HTR-8/SVneo (cell line): ENCODE measurements at regions not wholly inside any gene's neighbourhood (a gene's known extent, or its start where the extent isn't known, plus 50 kb on each side); places are given as distances from the start of the nearest gene placed in this dataset.

ENCODE experiments used
- DNase-seq: peaks from one replicate; pipeline ENCODE4 v3.0.0; 2011; ENCODE audit warnings: low spot score, mixed read lengths; ENCODE audit not compliant: insufficient read length
- FAIRE-seq: peaks from 2 replicates; lab custom pipeline; 2011; peaks lifted over from hg19 to GRCh38; lab: Jason Lieb, UNC

DNA sequence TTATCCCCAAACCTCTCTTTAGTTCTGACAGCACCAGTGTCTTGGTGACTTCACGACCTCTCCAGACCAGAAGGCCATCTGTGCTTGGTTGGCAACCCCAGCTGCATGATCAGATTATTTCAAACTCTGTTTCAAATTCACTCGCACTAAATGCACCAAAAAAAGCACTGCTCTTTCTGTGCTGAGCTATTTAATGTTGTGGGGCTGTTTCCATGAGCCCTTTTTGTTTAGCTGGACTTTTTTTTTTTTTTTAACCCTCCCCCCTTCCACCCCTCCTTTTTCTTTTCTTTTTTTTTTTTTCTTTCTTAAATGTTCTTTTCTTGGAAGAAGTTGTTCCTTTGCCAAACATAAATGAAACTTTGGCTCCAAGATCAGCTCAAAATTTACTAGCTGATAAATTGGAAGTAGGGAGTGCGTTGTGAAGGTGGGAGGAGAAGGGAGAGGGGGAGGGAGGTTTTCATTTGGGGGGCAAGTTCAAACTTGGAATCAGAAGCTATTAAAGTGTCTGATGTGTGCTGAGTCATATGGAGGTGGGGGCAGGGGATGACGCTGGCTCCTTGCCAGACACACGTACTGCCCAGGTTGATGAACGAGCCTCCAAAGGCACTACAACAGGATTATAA is 543.0 kb upstream of the TNP1 start:
- no peak for DNase-seq
- no peak for FAIRE-seq

- no peak for FAIRE-seq
- DNase-seq = no peak
Observed at GRCh38 chr2:217402144-217402543, 542.3 kb upstream of the TNP1 start.

- FAIRE-seq (no peak), DNase-seq (peak; percentile 20)
Observed at GRCh38 chr2:217399291-217399690, 539.4 kb upstream of the TNP1 start.

GRCh38 chr2:217398860-217399259 is 539.0 kb upstream of the TNP1 start:
- DNase-seq (no peak), FAIRE-seq (no peak)

- DNase-seq (no peak), FAIRE-seq (no peak)
Observed at GRCh38 chr2:217398101-217398500, 538.2 kb upstream of the TNP1 start.

DNA sequence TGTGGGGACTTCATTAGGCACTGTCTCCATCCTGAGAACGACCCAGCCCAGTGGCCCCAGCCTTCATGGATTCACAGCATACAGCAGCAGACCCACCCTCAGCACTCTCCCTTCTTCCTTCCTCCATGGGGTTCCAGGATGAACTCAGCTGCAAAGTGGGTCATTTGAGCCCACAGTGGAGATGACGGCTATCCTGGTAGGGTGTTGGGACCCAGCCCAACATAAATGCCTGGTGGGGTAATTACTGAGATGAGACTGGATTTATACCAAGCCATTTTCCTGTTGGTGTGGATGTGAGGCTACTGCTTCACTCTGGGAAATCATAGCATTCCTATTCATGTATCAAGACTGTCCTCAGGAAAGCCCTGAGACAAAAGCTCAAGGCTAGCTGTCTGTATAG is 536.7 kb upstream of the TNP1 start:
- FAIRE-seq (no peak), DNase-seq (no peak)

DNA sequence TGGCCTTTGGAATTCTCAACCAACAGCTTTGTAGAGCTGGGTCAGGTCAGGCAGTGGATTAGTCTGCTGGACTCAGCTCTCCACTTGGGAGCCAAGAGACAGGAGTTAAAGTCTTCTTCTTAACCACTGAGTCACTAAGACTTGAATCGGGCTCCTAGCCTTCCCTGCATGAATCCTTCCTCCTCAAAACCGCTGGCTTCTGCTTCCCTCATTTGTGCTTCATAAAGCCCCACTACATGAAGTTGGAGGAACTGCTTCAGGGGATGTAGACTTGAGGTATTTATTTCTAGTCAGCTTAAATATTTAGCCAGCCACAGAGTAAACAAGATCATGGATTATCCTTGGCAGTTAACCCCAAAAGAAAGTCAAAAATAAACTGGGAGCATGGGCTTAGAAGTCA is 536.3 kb upstream of the TNP1 start:
- FAIRE-seq (no peak), DNase-seq (no peak)

GRCh38 chr2:217394510-217395351 is 534.9 kb upstream of the TNP1 start:
- no peak for FAIRE-seq

GRCh38 chr2:217393585-217394032 is 533.7 kb upstream of the TNP1 start:
- FAIRE-seq (no peak), DNase-seq (peak; percentile 21)

More at GRCh38 chr2:217394510-217395351, 534.9 kb upstream of the TNP1 start:
- DNase-seq = no peak

GRCh38 chr2:217392930-217393584 is 533.2 kb upstream of the TNP1 start:
- no peak for DNase-seq

DNA sequence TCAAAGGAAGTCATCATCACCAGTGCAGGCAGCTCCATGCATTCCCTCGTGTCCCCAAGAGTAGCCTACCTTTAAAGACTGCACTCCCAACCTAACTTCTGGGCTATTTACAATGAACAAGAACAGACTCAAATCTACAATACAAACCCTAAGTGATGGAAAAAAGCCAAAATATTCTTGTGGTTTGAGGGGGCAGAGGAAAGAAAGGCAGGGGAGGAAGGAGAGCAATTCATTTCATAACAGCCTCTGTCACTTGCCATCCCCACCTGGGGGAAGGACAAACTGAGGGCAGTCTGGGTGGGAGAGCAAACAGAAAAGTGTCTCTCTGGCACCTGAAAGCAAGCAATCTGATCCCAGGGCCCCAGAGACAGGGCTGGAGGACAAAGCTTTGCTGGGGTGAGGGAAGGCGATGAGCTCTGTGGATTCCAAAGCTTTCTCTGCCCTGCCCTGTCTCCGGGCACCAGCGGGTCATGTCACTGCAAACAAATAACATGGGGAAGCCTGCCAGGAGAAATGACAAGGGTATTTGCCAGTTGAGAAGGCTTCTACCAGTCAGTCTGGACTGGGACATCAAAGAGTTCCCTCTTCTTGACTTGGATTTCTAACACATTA is 528.0 kb upstream of the TNP1 start:
- DNase-seq = no peak
- FAIRE-seq = peak; percentile 74

More at GRCh38 chr2:217392930-217393584, 533.2 kb upstream of the TNP1 start:
- no peak for FAIRE-seq

- no peak for FAIRE-seq
Observed at GRCh38 chr2:217386041-217386440, 526.2 kb upstream of the TNP1 start.

DNA sequence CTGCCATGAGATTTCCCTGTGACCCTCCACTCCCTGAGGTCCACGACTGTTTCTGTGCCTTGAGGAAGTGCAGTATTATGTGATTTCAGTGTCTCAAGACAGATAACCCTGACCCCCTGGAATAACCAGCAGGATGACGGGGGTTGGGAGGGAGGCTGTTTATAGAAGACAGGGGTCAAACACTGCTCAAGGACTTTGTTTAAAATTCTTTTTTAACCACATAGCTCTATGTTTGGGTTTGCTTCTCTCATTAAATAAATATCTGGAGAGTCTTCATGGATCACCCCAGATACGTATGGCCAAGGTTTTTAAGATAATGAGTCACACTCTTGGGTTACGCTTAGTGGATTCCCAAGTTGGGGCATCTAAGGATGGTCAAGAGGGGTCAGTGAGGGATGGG is 523.8 kb upstream of the TNP1 start:
- DNase-seq (no peak), FAIRE-seq (no peak)

More at GRCh38 chr2:217386041-217386440, 526.2 kb upstream of the TNP1 start:
- no peak for DNase-seq

DNA sequence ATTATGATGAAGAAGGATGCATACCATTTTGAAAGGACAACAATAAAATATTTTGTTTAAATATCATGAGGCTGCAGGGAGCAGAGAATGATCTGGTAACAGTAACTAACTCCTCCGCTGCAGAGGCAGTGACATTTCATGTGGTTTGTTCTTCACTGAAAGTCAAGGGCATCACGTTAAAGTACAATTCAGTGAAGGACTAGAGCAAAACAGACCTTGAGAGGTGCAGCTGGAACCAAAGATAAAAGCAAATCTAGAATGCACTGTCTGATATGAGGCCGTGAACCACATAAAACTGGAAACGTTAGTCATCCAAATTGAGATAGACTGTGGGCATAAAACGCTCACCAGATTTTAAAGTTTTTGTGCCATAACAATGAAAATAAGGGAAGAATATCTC is 522.9 kb upstream of the TNP1 start:
- DNase-seq = no peak
- FAIRE-seq = no peak

GRCh38 chr2:217379807-217380206 is 519.9 kb upstream of the TNP1 start:
- DNase-seq = no peak
- no peak for FAIRE-seq

GRCh38 chr2:217372794-217373193 is 512.9 kb upstream of the TNP1 start:
- no peak for FAIRE-seq
- no peak for DNase-seq

- no peak for DNase-seq
Observed at GRCh38 chr2:217371781-217372213, 511.9 kb upstream of the TNP1 start.

GRCh38 chr2:217370391-217370790 is 510.5 kb upstream of the TNP1 start:
- DNase-seq (no peak), FAIRE-seq (peak; percentile 87)

More at GRCh38 chr2:217371781-217372213, 511.9 kb upstream of the TNP1 start:
- no peak for FAIRE-seq

GRCh38 chr2:217367464-217367863 is 507.6 kb upstream of the TNP1 start:
- FAIRE-seq (no peak), DNase-seq (no peak)

DNA sequence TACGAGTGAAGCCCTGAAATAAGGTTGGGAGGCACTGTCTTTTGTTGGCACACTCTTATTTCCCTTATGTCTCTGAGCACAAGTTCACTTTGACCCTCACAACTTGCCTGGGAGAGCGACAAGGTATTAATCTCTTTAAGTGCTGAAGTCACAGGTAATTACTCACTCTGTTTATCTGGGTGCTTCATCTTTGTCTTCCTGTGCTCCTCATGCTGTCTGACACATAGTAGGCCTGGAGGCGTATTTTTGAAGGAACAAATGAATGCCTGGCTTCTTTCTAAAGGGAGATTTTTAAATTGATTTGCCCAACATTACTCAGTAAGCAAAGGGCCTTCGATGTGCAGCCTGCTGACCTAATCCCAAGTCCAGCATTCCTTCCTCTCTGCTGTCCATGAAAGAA is 507.1 kb upstream of the TNP1 start:
- no peak for FAIRE-seq
- DNase-seq = no peak
